Astrocyte of the cerebellum (primary cell): ENCODE measurements at regions not wholly inside any gene's neighbourhood (a gene's known extent, or its start where the extent isn't known, plus 50 kb on each side); places are given as distances from the start of the nearest gene placed in this dataset.

Experiments used
- DNase-seq: peaks from one replicate; pipeline ENCODE4 v3.0.0-alpha.2; 2011; ENCODE audit warnings: low read depth
- H3K4me3 ChIP-seq: 2 replicates; pipeline ENCODE4 v1.5.1; 2011; ENCODE audit warnings: mild to moderate bottlenecking, low read depth, low read length, moderate library complexity
- CTCF ChIP-seq: IDR thresholded peaks from 2 replicates; pipeline ENCODE4 v1.5.1; 2012; ENCODE audit warnings: low read length, low read depth, moderate library complexity, mild to moderate bottlenecking; ENCODE audit errors: missing control alignments
- in situ Hi-C: cut with HindIII; loops from 2 replicates; pipeline ENCODE4 v1.10.0; 2017; ENCODE audit warnings: low sequenced_read_pairs

- no peak for TF ChIP-seq CTCF
- DNase-seq = no peak
- no peak overlapping the region for H3K4me3 ChIP-seq
- in situ Hi-C loops = no loop called here
Measured at GRCh38 chrX:97845451-97845850, 961.7 kb downstream of the RPA4 start.

GRCh38 chrX:97846228-97846627 is 962.5 kb downstream of the RPA4 start:
- in situ Hi-C loops = no loop called here
- no peak for DNase-seq
- no peak overlapping the region for H3K4me3 ChIP-seq
- no peak for TF ChIP-seq CTCF

DNA sequence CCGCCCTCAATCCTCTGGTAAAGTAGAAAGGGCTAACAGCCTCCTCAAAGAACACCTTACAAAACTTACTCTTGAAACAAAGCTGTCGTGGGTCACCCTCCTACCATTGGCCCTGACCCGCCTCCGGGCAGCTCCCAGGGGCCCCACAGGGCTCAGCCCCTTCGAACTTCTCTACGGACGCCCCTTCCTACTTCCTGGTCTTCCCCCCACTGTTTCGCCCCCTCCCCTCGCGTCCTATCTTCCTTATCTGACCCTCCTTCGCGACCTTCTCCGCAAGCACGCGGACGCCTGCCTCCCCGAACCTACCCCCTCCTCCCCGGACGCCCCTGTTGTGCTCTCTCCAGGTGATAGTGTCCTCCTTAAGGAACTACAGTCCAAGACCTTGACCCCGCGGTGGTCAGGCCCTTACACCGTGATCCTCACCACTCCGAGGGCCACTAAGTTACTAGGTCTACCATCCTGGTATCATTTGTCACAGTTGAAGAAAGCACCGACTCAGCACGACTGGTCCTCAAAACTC is 963.1 kb downstream of the RPA4 start:
- H3K4me3 ChIP-seq = no peak overlapping the region
- no peak for DNase-seq
- in situ Hi-C loops = no loop called here
- TF ChIP-seq CTCF = no peak

DNA sequence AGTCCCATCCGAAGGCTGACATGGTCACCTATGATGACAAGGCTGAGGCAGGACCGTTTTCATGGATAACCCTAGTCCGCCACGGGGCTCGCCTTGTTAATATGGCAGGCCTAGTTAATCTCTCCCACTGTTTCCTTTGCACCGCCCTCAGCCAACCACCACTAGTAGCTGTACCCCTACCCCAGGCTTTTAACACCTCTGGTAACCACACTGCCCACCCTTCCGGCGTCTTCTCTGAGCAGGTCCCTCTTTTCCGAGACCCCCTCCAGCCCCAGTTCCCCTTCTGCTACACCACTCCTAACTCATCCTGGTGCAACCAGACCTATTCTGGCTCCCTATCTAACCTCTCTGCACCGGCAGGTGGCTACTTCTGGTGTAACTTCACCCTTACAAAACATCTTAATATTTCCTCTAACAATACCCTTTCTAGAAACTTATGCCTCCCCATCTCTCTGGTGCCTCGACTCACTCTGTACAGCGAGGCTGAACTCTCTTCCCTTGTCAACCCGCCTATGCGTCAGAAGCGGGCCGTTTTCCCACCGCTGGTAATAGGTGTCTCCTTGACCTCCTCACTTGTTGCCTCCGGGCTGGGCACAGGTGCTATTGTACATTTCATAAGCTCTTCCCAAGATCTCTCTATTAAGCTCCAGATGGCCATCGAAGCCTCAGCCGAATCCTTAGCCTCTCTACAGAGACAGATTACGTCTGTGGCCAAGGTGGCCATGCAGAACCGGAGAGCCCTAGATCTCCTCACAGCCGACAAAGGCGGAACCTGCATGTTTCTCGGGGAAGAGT is 964.4 kb downstream of the RPA4 start:
- in situ Hi-C loops = no loop called here
- H3K4me3 ChIP-seq = no peak overlapping the region
- no peak for DNase-seq
- TF ChIP-seq CTCF = no peak

DNA sequence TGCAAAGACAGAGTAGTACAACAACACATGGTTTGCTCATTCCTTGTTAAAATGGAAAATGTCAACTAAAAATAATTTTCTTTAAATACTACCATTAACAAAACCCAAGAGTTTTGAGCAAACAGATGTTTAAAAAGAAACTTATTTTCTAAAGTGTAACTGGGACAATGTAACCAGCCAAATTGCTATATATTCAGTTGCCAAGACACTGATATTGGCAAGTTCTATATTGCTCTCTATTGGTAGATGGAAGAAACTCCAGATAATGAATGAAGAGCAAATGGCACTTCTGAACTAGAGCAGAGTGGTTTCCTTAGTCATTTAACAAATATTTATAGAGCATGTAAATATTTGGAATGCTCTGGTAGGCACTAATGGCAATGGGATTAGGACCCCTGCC is 966.2 kb downstream of the RPA4 start:
- DNase-seq = no peak
- H3K4me3 ChIP-seq = no peak overlapping the region
- TF ChIP-seq CTCF = no peak
- in situ Hi-C loops = no loop called here

- DNase-seq = no peak
- no peak overlapping the region for H3K4me3 ChIP-seq
- in situ Hi-C loops = no loop called here
- no peak for TF ChIP-seq CTCF
Measured at GRCh38 chrX:97850911-97851310, 967.2 kb downstream of the RPA4 start.

- in situ Hi-C loops = no loop called here
- TF ChIP-seq CTCF = no peak
- DNase-seq = no peak
- H3K4me3 ChIP-seq = no peak overlapping the region
Measured at GRCh38 chrX:97854086-97854485, 970.4 kb downstream of the RPA4 start.
